NOMO-1 treated with dmso at 0.1 percent for 144 hours (cell line): ENCODE measurements at regions not wholly inside any gene's neighbourhood (a gene's known extent, or its start where the extent isn't known, plus 50 kb on each side); places are given as distances from the start of the nearest gene placed in this dataset.
"Not testable (repeated sequence)": the region's sequence is repeated elsewhere in the genome, so short reads cannot be mapped to it uniquely, and the experiment has no call there.

Source experiments
- DNase-seq: peaks from one replicate; lab custom pipeline; 2025; ENCODE audit not compliant: unreplicated experiment; lab: John Stamatoyannopoulos, UW

- DNase-seq, result no peak
These were observed 2140.6 kb downstream of the NCAM2 start for GRCh38 chr21:23138797-23139196.

DNA sequence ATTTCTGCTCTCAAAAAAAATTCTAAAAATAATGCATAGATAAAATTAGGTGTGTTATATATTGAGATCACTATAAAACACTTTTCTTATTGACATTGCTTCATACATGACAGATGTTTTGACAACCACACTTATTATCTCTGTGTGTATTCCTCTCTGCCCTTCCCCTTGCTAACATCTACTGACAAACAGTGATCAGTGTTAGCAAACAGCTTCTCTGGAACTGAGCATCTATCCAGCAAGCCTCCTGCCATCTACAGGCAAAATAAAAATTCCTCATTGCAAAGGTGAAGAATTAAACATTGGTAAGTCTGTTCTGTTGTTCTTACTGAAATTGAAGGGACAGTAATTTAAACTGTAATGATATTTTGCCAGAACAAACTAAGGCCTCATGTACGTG lies 2153.9 kb downstream of the NCAM2 start:
- DNase-seq, result no peak

DNA sequence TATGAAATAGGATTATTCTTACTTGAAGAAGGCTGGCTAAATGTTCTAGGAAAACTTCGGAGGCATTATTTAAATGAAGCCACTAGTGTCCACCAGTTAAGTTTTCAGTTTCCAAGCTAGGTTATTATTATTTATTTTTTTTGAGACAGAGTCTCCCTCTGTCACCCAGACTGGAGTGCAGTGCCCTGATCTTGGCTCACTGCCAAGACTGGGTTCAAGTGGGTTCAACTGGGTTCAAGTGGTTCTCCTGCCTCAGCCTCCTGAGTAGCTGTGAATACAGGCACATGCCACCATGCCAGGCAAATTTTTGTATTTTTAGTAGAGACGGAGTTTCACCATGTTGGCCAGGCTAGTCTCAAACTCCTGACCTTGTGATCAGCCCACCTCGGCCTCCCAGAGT lies 2155.6 kb downstream of the NCAM2 start:
- DNase-seq, result not testable (repeated sequence)

- no peak for DNase-seq
These were observed 2157.1 kb downstream of the NCAM2 start for GRCh38 chr21:23155281-23155680.

DNA sequence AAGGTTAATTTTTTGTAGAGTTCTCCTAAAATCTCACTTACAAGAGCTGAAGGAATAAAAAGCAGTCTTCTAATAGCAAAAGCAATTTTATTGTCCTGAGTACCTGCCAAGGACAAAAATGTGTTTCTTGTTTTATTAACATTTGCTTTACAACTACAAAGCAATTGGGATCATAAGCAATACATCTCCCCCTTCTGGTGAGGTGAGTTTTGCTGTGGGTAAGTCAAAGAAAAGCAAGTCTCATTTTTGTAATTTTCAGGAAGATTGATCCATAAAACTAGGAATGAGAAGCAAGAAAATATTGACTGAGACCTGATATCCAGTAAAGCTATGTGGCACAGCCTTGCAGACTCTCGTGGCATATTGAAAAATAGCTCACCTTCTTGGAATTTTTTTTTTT lies 2162.7 kb downstream of the NCAM2 start:
- DNase-seq, result no peak

- DNase-seq, result no peak
These were observed 2164.2 kb downstream of the NCAM2 start for GRCh38 chr21:23162198-23162946.
